ENCODE measurements at regions not wholly inside any gene's neighbourhood (a gene's known extent, or its start where the extent isn't known, plus 50 kb on each side); places are given as distances from the start of the nearest gene placed in this dataset.
"Not testable (repeated sequence)": the region's sequence is repeated elsewhere in the genome, so short reads cannot be mapped to it uniquely, and the experiment has no call there.

DNA sequence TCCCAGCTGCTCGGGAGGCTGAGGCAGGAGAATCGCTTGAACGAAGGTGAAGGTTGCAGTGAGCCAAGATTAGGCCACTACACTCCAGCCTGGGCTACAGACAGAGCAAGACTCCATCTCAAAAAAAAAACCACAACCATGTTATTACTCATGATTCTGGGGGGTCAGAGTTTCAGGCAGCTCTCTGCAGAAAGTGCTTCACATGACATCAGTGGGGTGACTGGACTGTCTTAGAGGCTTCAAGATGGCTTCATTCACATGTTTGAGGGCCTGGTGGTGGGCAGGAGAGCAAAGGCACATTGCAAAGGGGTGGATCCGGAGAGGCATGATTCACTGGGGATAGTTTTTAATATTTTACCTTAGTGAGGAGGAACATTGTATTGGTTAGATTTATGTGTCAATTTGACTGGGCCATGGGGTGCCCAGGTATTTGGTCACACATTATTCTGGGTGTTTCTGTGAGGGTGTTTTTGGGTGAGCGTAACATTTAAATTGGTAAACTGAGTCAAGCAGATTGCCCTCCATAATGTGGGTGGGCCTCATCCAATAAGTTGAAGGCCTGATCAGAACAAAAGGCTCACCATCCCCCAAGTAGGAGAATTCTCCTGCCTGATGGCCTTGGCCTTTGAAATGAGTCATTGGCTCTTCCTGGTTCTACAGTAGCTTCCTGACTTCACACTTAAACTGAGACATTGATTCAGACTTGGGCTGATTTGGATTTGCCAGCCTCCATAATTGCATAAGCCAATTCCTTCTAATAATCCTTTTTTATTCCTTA is 109.8 kb downstream of the GOSR1 start:
- no peak for DNase-seq (ENCODE audit: low read depth in 2 of 2)

DNA sequence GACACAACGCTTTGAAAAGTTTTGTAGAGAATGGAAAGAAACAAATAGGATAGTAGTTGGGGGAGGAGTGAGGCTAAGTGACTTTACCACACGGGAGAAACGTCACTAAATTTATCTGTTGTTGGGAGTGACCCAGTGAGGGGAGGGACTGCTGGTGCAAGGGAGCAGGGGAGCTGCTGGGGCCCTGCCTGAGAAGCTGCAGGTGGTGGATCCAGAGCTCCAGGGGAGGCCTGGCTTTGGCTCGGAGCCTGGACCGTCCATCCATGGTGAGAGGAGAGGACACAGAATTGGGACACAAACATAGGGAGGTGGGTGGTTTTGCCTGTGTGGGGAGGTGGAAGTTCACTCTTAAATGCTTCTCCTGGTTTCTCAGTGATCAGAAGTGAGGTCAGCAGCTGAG is 107.6 kb downstream of the GOSR1 start:
- no peak for DNase-seq (ENCODE audit: low read depth in 2 of 2)

DNA sequence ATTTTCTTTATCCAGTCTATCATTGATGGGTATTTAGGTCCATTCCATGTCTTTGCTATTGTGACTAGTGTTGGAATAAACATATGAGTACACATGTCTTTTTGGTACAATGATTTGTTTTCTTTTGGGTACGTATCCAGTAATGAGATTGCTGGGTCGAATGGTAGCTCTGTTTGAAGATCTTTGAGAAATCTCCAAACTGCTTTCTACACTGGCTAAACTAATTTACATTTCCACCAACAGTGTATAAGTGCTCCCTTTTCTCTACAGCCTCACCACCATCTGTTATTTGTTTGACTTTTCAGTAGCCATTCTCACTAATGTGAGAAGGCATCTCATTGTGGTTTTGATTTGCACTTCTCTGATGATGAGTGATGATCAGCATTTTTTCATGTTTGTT is 103.7 kb downstream of the GOSR1 start:
- DNase-seq (ENCODE audit: low read depth in 2 of 2), result no peak

- DNase-seq (ENCODE audit: low read depth in 2 of 2), result no peak
Measured at GRCh38 chr17:30579610-30580315, 102.6 kb downstream of the GOSR1 start.

- DNase-seq (ENCODE audit: low read depth in 2 of 2), result not testable (repeated sequence)
Measured at GRCh38 chr17:30578015-30578717, 101.0 kb downstream of the GOSR1 start.

Measured in activated CD8-positive, alpha-beta memory T cell treated with anti-CD3 and anti-CD28 coated beads for 4 hours (primary cell).